BLaER1 treated with 17β-estradiol and CSF1 and Interleukin-3, amounts not matched to agents 10 nM and 100 nM (cell line): ENCODE measurements at regions not wholly inside any gene's neighbourhood (a gene's known extent, or its start where the extent isn't known, plus 50 kb on each side); places are given as distances from the start of the nearest gene placed in this dataset.

Source experiments
- H3K27ac ChIP-seq, 11 experiments: shearing (Covaris generic); formaldehyde crosslinking; 2 replicates each; pipeline ENCODE4 v1.8.1; 2022
- H3K27me3 ChIP-seq, 11 experiments: shearing (Covaris generic); formaldehyde crosslinking; 2 replicates each; pipeline ENCODE4 v1.8.1; 2022
- H3K36me3 ChIP-seq, 11 experiments: shearing (Covaris generic); formaldehyde crosslinking; 2 replicates each; pipeline ENCODE4 v1.8.1; 2022
- H3K4me1 ChIP-seq, 10 experiments: shearing (Covaris generic); formaldehyde crosslinking; 2 replicates each; pipeline ENCODE4 v1.8.1; 2022
- H3K4me2 ChIP-seq, 11 experiments: shearing (Covaris generic); formaldehyde crosslinking; 2 replicates each; pipeline ENCODE4 v1.8.1; 2022
- H3K4me3 ChIP-seq, 10 experiments: shearing (Covaris generic); formaldehyde crosslinking; 2 replicates each; pipeline ENCODE4 v1.8.1; 2022
- H3K9ac ChIP-seq, 11 experiments: shearing (Covaris generic); formaldehyde crosslinking; 2 replicates each; pipeline ENCODE4 v1.8.1; 2022
- H3K9me3 ChIP-seq, 11 experiments: shearing (Covaris generic); formaldehyde crosslinking; replicated peaks in 1 of 11; 2 replicates each; pipeline ENCODE4 v1.8.1; 2022
- H4K20me1 ChIP-seq, 11 experiments: shearing (Covaris generic); formaldehyde crosslinking; 2 replicates each; pipeline ENCODE4 v1.8.1; 2022
- Cebpa-rat ChIP-seq, 11 experiments: shearing (Covaris generic); IDR thresholded peaks; 2 replicates each; pipeline ENCODE4 v1.8.1; 2022

DNA sequence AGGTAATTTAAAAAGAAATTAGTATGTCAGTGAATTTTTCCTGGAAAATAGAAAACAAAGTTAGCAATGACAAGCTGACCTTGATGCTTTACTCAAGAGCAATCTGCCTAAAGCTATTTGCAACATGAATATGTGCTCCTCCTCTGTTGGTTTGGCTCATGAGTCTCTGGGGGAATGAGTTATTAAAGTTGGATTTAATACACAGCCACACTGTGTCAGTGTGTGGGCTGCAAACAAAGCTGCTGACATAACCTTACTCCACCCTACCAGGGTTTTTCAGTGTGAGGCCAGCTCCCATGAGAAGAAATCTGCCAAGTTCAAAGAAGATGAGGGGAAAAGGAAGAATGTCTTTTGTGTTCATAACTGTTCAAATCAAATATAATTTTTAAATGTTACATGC, 280.5 kb downstream of the TLL1 start:
- H3K27me3 ChIP-seq: no peaks in the 10 kb centered on the region
- H4K20me1 ChIP-seq: no peaks in the 10 kb centered on the region
- no peak overlapping the region for H3K4me3 ChIP-seq
- H3K4me1 ChIP-seq: no peaks in the 10 kb centered on the region
- no peak overlapping the region for H3K27ac ChIP-seq
- TF ChIP-seq Cebpa-rat (IDR thresholded peaks at IDR 0.05): no peak
- H3K4me2 ChIP-seq: no peak overlapping the region
- no peaks in the 10 kb centered on the region for H3K36me3 ChIP-seq
- no peak overlapping the region for H3K9ac ChIP-seq
- H3K9me3 ChIP-seq: no peaks in the 10 kb centered on the region

DNA sequence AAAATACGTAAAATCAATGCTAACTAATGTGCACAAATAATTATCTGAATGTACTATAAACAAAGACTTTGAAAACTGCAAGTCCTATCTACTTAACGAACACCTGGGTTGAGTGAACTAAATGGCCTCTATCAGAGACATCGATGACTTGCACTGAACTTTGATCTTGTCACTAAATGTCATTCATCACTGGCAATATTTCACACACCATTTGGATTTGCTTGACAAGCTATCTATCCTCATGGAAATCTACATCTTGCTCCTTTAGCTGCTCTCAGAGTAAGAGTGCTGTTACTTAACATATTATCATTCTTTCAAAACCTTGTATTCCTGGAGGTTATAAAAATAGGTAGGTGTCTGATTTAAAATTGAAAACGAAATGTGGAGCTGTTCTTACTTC, 289.3 kb downstream of the TLL1 start:
- H3K27ac ChIP-seq: no peak overlapping the region
- no peaks in the 10 kb centered on the region for H3K4me1 ChIP-seq
- H3K9me3 ChIP-seq: peaks cover 0 to 7% (median 0%) of the 10 kb centered on the region in 11 experiments; a peak in 2 of 22 replicates
- H3K36me3 ChIP-seq: no peaks in the 10 kb centered on the region
- no peak for TF ChIP-seq Cebpa-rat (IDR thresholded peaks at IDR 0.05)
- H4K20me1 ChIP-seq: no peaks in the 10 kb centered on the region
- H3K9ac ChIP-seq: no peak overlapping the region
- H3K4me3 ChIP-seq: no peak overlapping the region
- no peak overlapping the region for H3K4me2 ChIP-seq
- H3K27me3 ChIP-seq: no peaks in the 10 kb centered on the region

DNA sequence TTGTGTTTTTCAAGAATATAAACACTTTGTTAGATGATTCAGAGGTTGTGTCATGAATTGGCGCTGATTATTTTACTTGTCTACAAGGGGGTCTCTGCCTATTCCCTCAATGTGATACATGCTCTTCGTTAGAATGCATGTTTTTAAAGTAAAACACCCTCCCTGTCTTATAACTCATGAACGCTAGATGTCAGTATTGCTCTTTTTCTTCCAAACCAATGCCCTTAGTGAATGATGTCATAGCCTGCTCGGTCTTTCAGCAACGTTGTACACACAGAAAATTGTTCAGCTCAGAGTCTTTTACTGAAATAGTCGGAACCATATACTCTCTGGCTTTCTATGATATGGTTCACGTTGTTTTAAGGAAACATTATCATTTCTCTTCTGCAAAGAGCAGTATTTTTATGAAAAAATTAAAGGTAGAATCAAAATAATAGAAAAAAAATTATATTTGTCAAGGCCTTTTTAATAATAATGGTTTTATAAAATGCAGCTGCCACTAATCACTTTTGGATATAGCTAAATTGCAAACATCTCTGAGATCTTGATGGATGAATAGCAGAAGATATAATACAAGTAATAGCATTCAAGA, 292.9 kb downstream of the TLL1 start:
- Histone ChIP-seq H3K4me1 (no peaks in the 10 kb centered on the region), H3K36me3 (no peaks in the 10 kb centered on the region), H3K4me3 (no peak overlapping the region), H3K4me2 (no peak overlapping the region), H4K20me1 (no peaks in the 10 kb centered on the region), H3K9ac (no peak overlapping the region), H3K27ac (no peak overlapping the region), H3K27me3 (no peaks in the 10 kb centered on the region), H3K9me3 (no peaks in the 10 kb centered on the region)
- no peak for TF ChIP-seq Cebpa-rat (IDR thresholded peaks at IDR 0.05)

DNA sequence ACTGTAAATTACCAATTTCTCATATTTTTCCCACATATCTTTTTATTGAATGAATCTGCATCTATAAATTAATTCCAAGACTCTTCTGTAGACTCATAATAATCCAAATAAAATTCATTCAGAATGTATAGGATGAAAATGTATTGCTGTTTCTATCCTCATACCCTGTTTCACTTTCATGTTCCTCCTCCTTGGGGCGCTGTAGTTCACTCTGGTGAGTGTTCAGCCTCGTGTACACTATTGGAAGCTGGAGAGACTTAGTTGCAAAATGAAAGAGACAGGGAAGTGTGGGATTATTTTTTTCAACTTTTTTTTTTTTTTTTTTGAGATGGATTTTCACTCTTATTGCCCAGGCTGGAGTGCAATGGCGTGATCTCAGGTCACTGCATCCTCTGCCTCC, 296.1 kb downstream of the TLL1 start:
- no peak for TF ChIP-seq Cebpa-rat (IDR thresholded peaks at IDR 0.05)

DNA sequence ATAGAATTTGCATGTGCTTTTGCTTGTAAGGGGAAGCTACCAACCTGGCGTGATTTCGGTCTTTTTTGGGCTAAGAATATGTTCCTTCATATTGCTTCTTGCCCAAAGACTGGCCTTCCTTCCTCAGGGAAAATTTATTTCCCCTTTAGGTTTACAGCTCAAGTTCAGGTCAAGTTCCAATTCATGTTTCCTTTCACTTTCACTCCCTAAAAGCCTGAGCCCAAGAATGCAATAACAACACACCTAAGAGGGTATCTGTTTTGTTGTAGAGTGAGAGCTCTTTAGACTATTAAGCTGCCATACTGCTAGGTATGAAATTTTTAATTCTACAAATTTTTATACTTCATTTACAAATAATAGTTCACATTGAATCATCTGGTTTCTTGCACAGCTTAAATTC, 299.6 kb downstream of the TLL1 start:
- H3K4me2 ChIP-seq: no peak overlapping the region
- no peaks in the 10 kb centered on the region for H3K27me3 ChIP-seq
- no peaks in the 10 kb centered on the region for H3K4me1 ChIP-seq
- no peak overlapping the region for H3K4me3 ChIP-seq
- no peaks in the 10 kb centered on the region for H4K20me1 ChIP-seq
- peaks cover 0 to 10% (median 0%) of the 10 kb centered on the region in 11 experiments; a peak in 2 of 22 replicates for H3K9me3 ChIP-seq
- H3K36me3 ChIP-seq: no peaks in the 10 kb centered on the region
- TF ChIP-seq Cebpa-rat (IDR thresholded peaks at IDR 0.05): no peak
- H3K9ac ChIP-seq: no peak overlapping the region
- no peak overlapping the region for H3K27ac ChIP-seq

More for the DNA sequence above, 296.1 kb downstream of the TLL1 start:
- Histone ChIP-seq H3K9me3 (peaks cover 0 to 10% (median 0%) of the 10 kb centered on the region in 11 experiments; a peak in 2 of 22 replicates), H3K9ac (no peak overlapping the region), H4K20me1 (no peaks in the 10 kb centered on the region), H3K27ac (no peak overlapping the region), H3K27me3 (no peaks in the 10 kb centered on the region), H3K4me2 (no peak overlapping the region), H3K36me3 (no peaks in the 10 kb centered on the region), H3K4me1 (no peaks in the 10 kb centered on the region), H3K4me3 (no peak overlapping the region)

DNA sequence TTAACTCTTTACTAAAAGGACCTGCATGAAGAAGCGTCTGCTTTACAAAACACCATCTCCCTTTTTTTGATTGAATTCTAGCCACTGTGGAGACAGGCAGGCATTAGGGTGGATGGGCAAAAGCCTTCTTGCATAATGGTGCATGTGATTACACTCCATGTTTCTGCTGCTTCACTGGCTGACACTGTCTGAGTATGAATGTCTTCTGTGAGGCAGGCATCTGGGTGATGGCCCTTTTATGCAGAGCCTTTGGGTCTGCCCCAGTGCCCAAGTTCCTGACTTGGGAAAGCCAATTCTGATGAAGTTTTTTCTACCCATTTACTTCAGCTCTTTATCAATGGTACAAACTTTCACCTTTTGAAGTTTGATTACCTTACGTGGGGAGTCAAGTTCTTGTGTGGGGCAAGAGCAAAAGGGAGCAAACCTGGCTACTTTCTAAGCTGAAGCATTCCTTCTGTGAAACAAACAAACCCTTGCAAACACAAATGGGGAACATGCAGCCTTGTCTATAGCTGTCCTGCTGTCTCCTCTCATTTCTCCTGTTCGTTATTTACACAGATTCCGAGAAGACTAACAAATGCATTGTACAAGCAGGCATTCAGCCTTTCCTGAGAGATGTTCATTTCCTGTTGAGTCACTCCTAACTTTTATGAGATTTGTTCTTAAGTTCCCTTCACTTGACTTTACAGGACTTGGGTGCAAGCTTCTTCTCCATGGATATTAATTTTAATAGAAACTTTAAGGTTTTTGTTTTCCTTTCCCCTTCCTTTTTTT, 301.9 kb downstream of the TLL1 start:
- Histone ChIP-seq H4K20me1 (no peaks in the 10 kb centered on the region), H3K9me3 (peaks cover 0 to 10% (median 0%) of the 10 kb centered on the region in 11 experiments; a peak in 2 of 22 replicates), H3K4me2 (no peak overlapping the region), H3K4me1 (no peaks in the 10 kb centered on the region), H3K9ac (no peak overlapping the region), H3K36me3 (no peaks in the 10 kb centered on the region), H3K27ac (no peak overlapping the region), H3K27me3 (no peaks in the 10 kb centered on the region), H3K4me3 (no peak overlapping the region)
- TF ChIP-seq Cebpa-rat (IDR thresholded peaks at IDR 0.05): no peak

DNA sequence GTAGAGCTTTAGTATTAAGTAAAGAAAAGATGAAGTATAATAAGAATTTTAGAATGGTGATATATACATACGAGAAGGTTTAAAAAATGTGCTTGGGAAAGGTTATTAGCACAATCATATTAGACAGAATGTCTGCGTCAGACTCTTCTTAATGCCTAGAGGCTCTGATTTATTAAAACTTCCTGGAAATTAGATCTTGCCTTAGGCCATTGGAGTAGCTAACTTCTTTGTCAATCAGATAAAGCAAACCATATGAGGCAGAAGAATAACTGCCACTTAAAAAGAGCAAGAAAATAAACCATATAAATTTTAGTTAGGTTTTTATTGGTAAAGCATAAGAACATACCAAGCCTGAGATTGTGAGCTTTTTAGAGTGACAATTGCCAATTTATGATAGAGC, 309.1 kb downstream of the TLL1 start:
- H3K9me3 ChIP-seq: peaks cover 0 to 11% (median 0%) of the 10 kb centered on the region in 11 experiments; a peak in 4 of 22 replicates
- no peak overlapping the region for H3K27ac ChIP-seq
- H3K4me3 ChIP-seq: no peak overlapping the region
- H3K4me1 ChIP-seq: no peaks in the 10 kb centered on the region
- H3K27me3 ChIP-seq: no peaks in the 10 kb centered on the region
- H4K20me1 ChIP-seq: no peaks in the 10 kb centered on the region
- H3K36me3 ChIP-seq: no peaks in the 10 kb centered on the region
- TF ChIP-seq Cebpa-rat (IDR thresholded peaks at IDR 0.05): no peak
- no peak overlapping the region for H3K4me2 ChIP-seq
- H3K9ac ChIP-seq: no peak overlapping the region

DNA sequence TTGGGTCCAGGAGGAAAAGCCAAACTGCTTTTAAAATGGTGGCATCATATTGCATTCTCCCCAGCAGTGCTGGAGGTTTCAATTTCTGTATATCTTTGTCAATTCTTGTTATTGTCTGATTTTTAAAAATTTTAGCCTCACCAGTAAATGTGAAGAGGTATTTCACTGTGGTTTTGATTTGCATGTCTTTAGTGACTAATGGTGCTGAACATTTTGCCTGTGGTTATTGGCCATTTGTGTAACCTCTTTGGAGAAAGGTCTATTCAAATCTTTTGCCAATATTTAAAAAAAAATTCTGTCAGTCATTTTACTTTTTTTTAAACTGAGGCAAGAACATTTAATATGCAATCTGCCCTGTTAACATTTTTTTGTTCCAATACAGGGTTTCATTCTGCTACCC, 322.1 kb downstream of the TLL1 start:
- TF ChIP-seq Cebpa-rat (IDR thresholded peaks at IDR 0.05): no peak
- Histone ChIP-seq H3K36me3 (no peaks in the 10 kb centered on the region), H3K27me3 (no peaks in the 10 kb centered on the region)

DNA sequence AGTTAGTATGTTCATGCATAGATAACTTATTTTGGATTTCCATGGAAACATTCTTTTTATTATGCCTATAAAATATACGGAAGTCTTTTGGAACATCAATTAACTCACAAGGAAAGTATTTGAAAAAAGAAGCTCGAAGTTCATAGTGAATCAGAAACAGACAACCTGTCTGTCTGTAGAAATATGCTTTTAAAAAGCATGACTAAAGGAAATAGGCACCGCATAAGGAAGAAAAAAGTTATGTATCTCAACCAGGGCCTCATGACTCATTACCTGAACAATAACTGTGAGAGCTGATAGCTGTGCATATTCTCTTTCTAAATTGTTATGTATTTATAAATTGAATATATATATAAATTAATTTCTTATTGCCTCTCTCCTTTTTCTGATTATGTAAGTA, 324.1 kb downstream of the TLL1 start:
- no peaks in the 10 kb centered on the region for H3K36me3 ChIP-seq
- no peaks in the 10 kb centered on the region for H4K20me1 ChIP-seq
- no peaks in the 10 kb centered on the region for H3K4me1 ChIP-seq
- no peak overlapping the region for H3K4me2 ChIP-seq
- no peak overlapping the region for H3K4me3 ChIP-seq
- H3K9ac ChIP-seq: no peak overlapping the region
- no peaks in the 10 kb centered on the region for H3K9me3 ChIP-seq
- no peak for TF ChIP-seq Cebpa-rat (IDR thresholded peaks at IDR 0.05)
- H3K27ac ChIP-seq: no peak overlapping the region
- H3K27me3 ChIP-seq: no peaks in the 10 kb centered on the region

More for the DNA sequence above, 322.1 kb downstream of the TLL1 start:
- Histone ChIP-seq H3K9ac (no peak overlapping the region), H3K4me3 (no peak overlapping the region), H3K9me3 (no peaks in the 10 kb centered on the region), H3K27ac (no peak overlapping the region), H3K4me2 (no peak overlapping the region), H3K4me1 (no peaks in the 10 kb centered on the region), H4K20me1 (no peaks in the 10 kb centered on the region)

DNA sequence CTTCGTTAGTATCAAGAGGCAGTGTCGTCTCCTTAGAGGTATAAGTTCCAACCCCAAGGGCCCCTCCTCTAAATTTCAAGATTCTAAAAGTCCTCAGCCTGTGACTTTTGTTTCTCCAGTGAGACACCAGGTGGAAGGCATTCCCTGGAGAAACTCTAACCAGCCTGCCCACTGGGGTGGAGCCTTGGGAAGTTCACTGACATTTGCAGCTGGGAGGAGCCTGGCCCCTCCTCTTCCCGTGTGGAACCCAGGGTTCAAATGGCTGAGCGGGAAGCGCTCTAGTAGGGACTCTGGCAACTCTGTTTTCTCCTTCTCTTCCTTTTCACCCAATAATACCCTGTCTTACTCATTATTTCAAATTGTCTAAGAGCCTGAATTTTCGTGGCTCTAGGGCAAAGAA, 325.0 kb downstream of the TLL1 start:
- H3K9me3 ChIP-seq: no peaks in the 10 kb centered on the region
- no peaks in the 10 kb centered on the region for H3K36me3 ChIP-seq
- no peak overlapping the region for H3K4me2 ChIP-seq
- TF ChIP-seq Cebpa-rat (IDR thresholded peaks at IDR 0.05): no peak
- no peak overlapping the region for H3K4me3 ChIP-seq
- no peaks in the 10 kb centered on the region for H3K4me1 ChIP-seq
- H3K27me3 ChIP-seq: no peaks in the 10 kb centered on the region
- H4K20me1 ChIP-seq: no peaks in the 10 kb centered on the region
- no peak overlapping the region for H3K9ac ChIP-seq
- H3K27ac ChIP-seq: no peak overlapping the region
